ENCODE measurements at regions not wholly inside any gene's neighbourhood (a gene's known extent, or its start where the extent isn't known, plus 50 kb on each side); places are given as distances from the start of the nearest gene placed in this dataset.

- DNase-seq (ENCODE audit: low read depth), result no peak
Measured at GRCh38 chr3:66692766-66693150, 191.9 kb upstream of the LRIG1 start.

GRCh38 chr3:66693461-66694031 lies 192.7 kb upstream of the LRIG1 start:
- no peak for DNase-seq (ENCODE audit: low read depth)

GRCh38 chr3:66702126-66702525 lies 201.3 kb upstream of the LRIG1 start:
- DNase-seq (ENCODE audit: low read depth), result no peak

GRCh38 chr3:66703501-66703900 lies 202.7 kb upstream of the LRIG1 start:
- no peak for DNase-seq (ENCODE audit: low read depth)

GRCh38 chr3:66705076-66705475 lies 204.3 kb upstream of the LRIG1 start:
- no peak for DNase-seq (ENCODE audit: low read depth)

- DNase-seq (ENCODE audit: low read depth), result no peak
Measured at GRCh38 chr3:66706890-66707289, 206.1 kb upstream of the LRIG1 start.

GRCh38 chr3:66709532-66709931 lies 208.7 kb upstream of the LRIG1 start:
- DNase-seq (ENCODE audit: low read depth), result no peak

GRCh38 chr3:66712210-66712609 lies 211.4 kb upstream of the LRIG1 start:
- no peak for DNase-seq (ENCODE audit: low read depth)

- no peak for DNase-seq (ENCODE audit: low read depth)
Measured at GRCh38 chr3:66713921-66714320, 213.1 kb upstream of the LRIG1 start.

- no peak for DNase-seq (ENCODE audit: low read depth)
Measured at GRCh38 chr3:66715806-66716205, 215.0 kb upstream of the LRIG1 start.

GRCh38 chr3:66717806-66718205 lies 217.0 kb upstream of the LRIG1 start:
- no peak for DNase-seq (ENCODE audit: low read depth)

GRCh38 chr3:66719796-66720356 lies 219.1 kb upstream of the LRIG1 start:
- DNase-seq (ENCODE audit: low read depth), result no peak

- DNase-seq (ENCODE audit: low read depth), result no peak
Measured at GRCh38 chr3:66720508-66720907, 219.7 kb upstream of the LRIG1 start.

GRCh38 chr3:66722675-66723074 lies 221.9 kb upstream of the LRIG1 start:
- no peak for DNase-seq (ENCODE audit: low read depth)

- no peak for DNase-seq (ENCODE audit: low read depth)
Measured at GRCh38 chr3:66723231-66723630, 222.4 kb upstream of the LRIG1 start.

- no peak for DNase-seq (ENCODE audit: low read depth)
Measured at GRCh38 chr3:66729687-66730393, 229.0 kb upstream of the LRIG1 start.

GRCh38 chr3:66738625-66739365 lies 238.0 kb upstream of the LRIG1 start:
- DNase-seq (ENCODE audit: low read depth), result no peak

GRCh38 chr3:66740260-66740659 lies 239.4 kb upstream of the LRIG1 start:
- DNase-seq (ENCODE audit: low read depth), result no peak

- no peak for DNase-seq (ENCODE audit: low read depth)
Measured at GRCh38 chr3:66744521-66744920, 243.7 kb upstream of the LRIG1 start.

- DNase-seq (ENCODE audit: low read depth), result no peak
Measured at GRCh38 chr3:66744986-66745385, 244.2 kb upstream of the LRIG1 start.

GRCh38 chr3:66747261-66747660 lies 246.4 kb upstream of the LRIG1 start:
- no peak for DNase-seq (ENCODE audit: low read depth)

GRCh38 chr3:66747696-66748095 lies 246.9 kb upstream of the LRIG1 start:
- no peak for DNase-seq (ENCODE audit: low read depth)

All from activated T-cell treated with anti-CD3 and anti-CD28 coated beads for 24 hours (primary cell).